IPS-18a (cell line): ENCODE measurements at regions not wholly inside any gene's neighbourhood (a gene's known extent, or its start where the extent isn't known, plus 50 kb on each side); places are given as distances from the start of the nearest gene placed in this dataset.
"Not testable (repeated sequence)": the region's sequence is repeated elsewhere in the genome, so short reads cannot be mapped to it uniquely, and the experiment has no call there.

Experiments
- H3K27ac ChIP-seq: one replicate; pipeline ENCODE4 v1.5.1; 2013; ENCODE audit warnings: low read length
- H3K27me3 ChIP-seq: one replicate; pipeline ENCODE4 v1.6.1; 2013; ENCODE audit warnings: mild to moderate bottlenecking, low read length; ENCODE audit not compliant: control insufficient read depth, insufficient read depth
- H3K36me3 ChIP-seq: one replicate; pipeline ENCODE4 v1.6.1; 2013; ENCODE audit warnings: low read depth, low read length; ENCODE audit not compliant: control insufficient read depth
- H3K4me1 ChIP-seq: one replicate; pipeline ENCODE4 v1.6.1; 2013; ENCODE audit warnings: low read depth, low read length; ENCODE audit not compliant: control insufficient read depth
- H3K4me3 ChIP-seq: one replicate; pipeline ENCODE4 v1.5.1; 2013; ENCODE audit warnings: low read length
- H3K9ac ChIP-seq: one replicate; pipeline ENCODE4 v1.6.1; 2013; ENCODE audit warnings: mild to moderate bottlenecking, low read length, moderate library complexity
- H3K9me3 ChIP-seq: one replicate; pipeline ENCODE4 v1.6.1; 2013; ENCODE audit warnings: low read depth, low read length; ENCODE audit not compliant: control insufficient read depth

GRCh38 chr11:24413391-24413790 lies 83.5 kb upstream of the LUZP2 start:
- no peaks in the 10 kb centered on the region for H3K36me3 ChIP-seq
- H3K27me3 ChIP-seq = no peaks in the 10 kb centered on the region
- H3K9ac ChIP-seq = no peak overlapping the region
- H3K27ac ChIP-seq = no peak overlapping the region
- no peaks in the 10 kb centered on the region for H3K4me1 ChIP-seq
- H3K9me3 ChIP-seq = no peaks in the 10 kb centered on the region
- H3K4me3 ChIP-seq = no peak overlapping the region

DNA sequence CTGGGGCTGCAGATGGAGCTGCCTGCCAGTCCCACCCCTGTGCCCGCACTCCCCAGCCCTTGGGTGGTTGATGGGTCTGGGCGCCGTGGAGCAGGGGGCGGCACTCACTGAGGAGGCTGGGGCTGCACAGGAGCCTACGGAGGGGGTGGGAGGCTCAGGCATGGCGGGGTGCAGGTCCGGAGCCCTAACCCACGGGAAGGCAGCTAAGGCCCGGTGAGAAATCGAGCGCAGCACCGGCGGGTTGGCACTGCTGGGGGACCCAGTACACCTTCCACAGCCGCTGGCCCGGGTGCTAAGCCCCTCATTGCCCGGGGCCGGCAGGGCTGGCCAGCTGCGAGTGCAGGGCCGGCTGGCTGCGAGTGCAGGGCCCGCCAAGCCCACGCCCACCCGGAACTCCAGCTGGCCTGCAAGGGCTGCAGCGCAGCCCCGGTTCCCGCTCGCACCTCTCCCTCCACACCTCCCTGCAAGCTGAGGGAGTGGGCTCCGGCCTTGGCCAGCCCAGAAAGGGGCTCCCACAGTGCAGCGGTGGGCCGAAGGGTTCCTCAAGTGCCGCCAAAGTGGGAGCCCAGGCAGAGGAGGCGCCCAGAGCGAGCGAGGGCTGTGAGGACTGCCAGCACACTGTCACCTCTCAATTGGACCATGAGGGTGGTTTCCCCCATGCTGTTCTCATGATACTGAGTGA lies 80.8 kb upstream of the LUZP2 start:
- not testable (repeated sequence) for H3K36me3 ChIP-seq, H3K27me3 ChIP-seq, H3K9me3 ChIP-seq, H3K9ac ChIP-seq, H3K27ac ChIP-seq, H3K4me3 ChIP-seq, H3K4me1 ChIP-seq

GRCh38 chr11:24421766-24422165 lies 75.1 kb upstream of the LUZP2 start:
- H3K9ac ChIP-seq = no peak overlapping the region
- H3K4me1 ChIP-seq = no peaks in the 10 kb centered on the region
- H3K9me3 ChIP-seq = no peaks in the 10 kb centered on the region
- no peaks in the 10 kb centered on the region for H3K27me3 ChIP-seq
- H3K27ac ChIP-seq = no peak overlapping the region
- H3K4me3 ChIP-seq = no peak overlapping the region
- no peaks in the 10 kb centered on the region for H3K36me3 ChIP-seq

DNA sequence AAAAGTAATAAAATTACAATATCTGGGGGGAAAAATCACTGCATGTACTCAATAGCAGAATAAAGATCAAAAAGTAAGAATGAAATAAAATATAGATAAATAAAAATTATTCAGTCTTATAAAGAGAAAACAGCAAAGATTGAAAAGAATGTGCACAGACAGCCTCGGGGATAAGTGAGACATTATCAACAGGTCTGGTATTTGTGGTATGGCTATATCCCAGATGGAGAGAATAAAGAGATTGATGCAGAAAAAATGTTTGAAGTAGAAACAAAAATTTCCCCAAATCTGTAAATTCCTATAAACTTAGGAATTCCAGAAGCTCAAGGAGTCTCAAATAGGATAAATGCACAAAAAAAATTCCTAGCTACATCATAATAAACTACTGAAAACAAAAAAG lies 74.5 kb upstream of the LUZP2 start:
- H3K4me3 ChIP-seq = no peak overlapping the region
- no peaks in the 10 kb centered on the region for H3K36me3 ChIP-seq
- no peak overlapping the region for H3K9ac ChIP-seq
- no peaks in the 10 kb centered on the region for H3K27me3 ChIP-seq
- H3K27ac ChIP-seq = no peak overlapping the region
- H3K4me1 ChIP-seq = no peaks in the 10 kb centered on the region
- no peaks in the 10 kb centered on the region for H3K9me3 ChIP-seq

DNA sequence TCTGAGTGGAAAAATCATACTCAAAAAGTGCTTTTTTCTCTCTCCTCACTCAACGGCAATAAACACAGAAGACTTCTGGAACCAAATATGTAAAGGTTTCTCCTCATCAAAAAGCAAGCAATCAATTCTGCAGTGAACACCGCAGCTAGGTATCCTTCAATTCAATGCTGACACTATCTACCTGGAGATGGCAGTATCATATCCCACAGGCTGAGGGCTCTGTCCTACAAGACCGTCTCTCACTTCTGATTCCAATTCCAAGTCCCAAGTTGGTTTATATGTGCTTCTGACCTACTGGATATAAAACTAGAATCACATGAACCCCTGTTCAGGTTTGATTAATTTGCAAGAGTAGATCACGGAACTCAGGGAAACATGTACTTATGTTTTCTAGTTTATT lies 59.7 kb upstream of the LUZP2 start:
- Histone ChIP-seq H3K9me3 (no peaks in the 10 kb centered on the region), H3K27me3 (no peaks in the 10 kb centered on the region), H3K4me3 (no peak overlapping the region), H3K27ac (no peak overlapping the region), H3K36me3 (no peaks in the 10 kb centered on the region), H3K4me1 (no peaks in the 10 kb centered on the region), H3K9ac (no peak overlapping the region)
